B cell (primary cell): ENCODE measurements at regions not wholly inside any gene's neighbourhood (a gene's known extent, or its start where the extent isn't known, plus 50 kb on each side); places are given as distances from the start of the nearest gene placed in this dataset.

Experiments used
- ATAC-seq: fragments of 200-7000 bp; cut with Tn5 transposase; one replicate; pipeline ENCODE4 v1.10.0; 2021; ENCODE audit warnings: low read depth, mild to moderate bottlenecking, moderate number of reproducible peaks, moderate library complexity
- CTCF ChIA-PET: fragments of 350-600 bp; sonication (Branson Sonifier 250); formaldehyde crosslinking; loops from one replicate; lab custom pipeline; 2021; ENCODE audit warnings: antibody characterized with exemption, inconsistent platforms; lab: Charles Lee
- POLR2A ChIA-PET: fragments of 350-600 bp; sonication (Branson Sonifier 250); formaldehyde crosslinking; loops from one replicate; lab custom pipeline; 2021; ENCODE audit warnings: antibody characterized with exemption; lab: Charles Lee
- DNase-seq: peaks from one replicate; pipeline ENCODE4 v3.0.0; 2013
- H2AFZ ChIP-seq: 2 replicates; pipeline ENCODE4 v1.6.1; 2012; ENCODE audit warnings: mild to moderate bottlenecking, low read depth, low read length; ENCODE audit not compliant: insufficient read depth, poor library complexity, severe bottlenecking
- H3K27ac ChIP-seq, 2 donors: 1 replicate in 1 of 2; 2 replicates in 1 of 2; pipeline ENCODE4 v1.5.1; 2012 to 2013; ENCODE audit warnings: low read length in 2 of 2, mild to moderate bottlenecking in 2 of 2, moderate library complexity in 1 of 2
- H3K27me3 ChIP-seq, 4 experiments: fragments of 200-600 bp in 1 of 4; sonication (generic) in 1 of 4; replicated peaks in 1 of 4; 1 replicate in 2 of 4; 2 replicates in 2 of 4; pipeline versions ENCODE4 v1.6.1 to v1.7.0; 2013 to 2016; ENCODE audit warnings: low read length in 3 of 4, mild to moderate bottlenecking in 2 of 4, mixed read lengths in 1 of 4, moderate library complexity in 1 of 4; ENCODE audit not compliant: insufficient read depth in 4 of 4, control insufficient read depth in 3 of 4; ENCODE audit errors: control extremely low read depth in 1 of 4
- H3K36me3 ChIP-seq, 2 experiments: replicated peaks in 1 of 2; 1 replicate in 1 of 2; 2 replicates in 1 of 2; pipeline versions ENCODE4 v1.6.1 to v1.7.1; 2013; ENCODE audit warnings: low read length in 1 of 2; ENCODE audit not compliant: insufficient read depth in 2 of 2, control insufficient read depth in 1 of 2; ENCODE audit errors: control extremely low read depth in 1 of 2, extremely low read depth in 1 of 2
- H3K4me1 ChIP-seq, 2 donors: fragments of 200-600 bp in 1 of 2; sonication (generic) in 1 of 2; 1 replicate in 1 of 2; 2 replicates in 1 of 2; pipeline versions ENCODE4 v1.5.1 to v1.6.1; 2013 to 2017; ENCODE audit warnings: low read length in 2 of 2; ENCODE audit not compliant: control insufficient read depth in 2 of 2, insufficient read depth in 2 of 2
- H3K4me2 ChIP-seq: replicated peaks from 2 replicates; pipeline ENCODE3; 2012; ENCODE audit warnings: mild to moderate bottlenecking, low read depth, low read length; ENCODE audit not compliant: poor library complexity, severe bottlenecking
- H3K4me3 ChIP-seq, 5 experiments: fragments of 200-600 bp in 1 of 5; sonication (generic) in 1 of 5; 1 replicate in 3 of 5; 2 replicates in 2 of 5; pipeline versions ENCODE4 v1.5.1 to v1.7.0; 2011 to 2016; ENCODE audit warnings: low read length in 4 of 5, mild to moderate bottlenecking in 4 of 5, low read depth in 2 of 5, control low read depth in 1 of 5, moderate library complexity in 1 of 5; ENCODE audit not compliant: insufficient read depth in 1 of 5; ENCODE audit errors: control extremely low read depth in 1 of 5, extremely low read depth in 1 of 5
- H3K79me2 ChIP-seq: fragments of 200-600 bp; sonication (generic); one replicate; pipeline ENCODE4 v1.6.0; 2016; ENCODE audit warnings: low read length; ENCODE audit not compliant: control insufficient read depth, insufficient read depth
- H3K9ac ChIP-seq: fragments of 200-600 bp; sonication (generic); 2 replicates; pipeline ENCODE4 v1.6.1; 2017; ENCODE audit warnings: mild to moderate bottlenecking, low read length, moderate library complexity
- H3K9me3 ChIP-seq, 3 donors: one replicate each; pipeline versions ENCODE4 v1.6.1 to v1.7.1; 2013; ENCODE audit warnings: low read length in 2 of 3; ENCODE audit not compliant: control insufficient read depth in 2 of 3, insufficient read depth in 1 of 3; ENCODE audit errors: control extremely low read depth in 1 of 3
- H4K20me1 ChIP-seq: 2 replicates; pipeline ENCODE4 v1.6.0; 2012; ENCODE audit warnings: mild to moderate bottlenecking, low read length; ENCODE audit not compliant: insufficient read depth, control insufficient read depth, poor library complexity, severe bottlenecking
- H3K27ac Mint-ChIP-seq: one replicate; pipeline ENCODE4 v1.8.0; 2021; ENCODE audit warnings: mixed read lengths
- H3K27me3 Mint-ChIP-seq: one replicate; pipeline ENCODE4 v1.8.0; 2021; ENCODE audit warnings: mixed read lengths
- H3K4me1 Mint-ChIP-seq: one replicate; pipeline ENCODE4 v1.8.0; 2021; ENCODE audit warnings: mixed read lengths
- H3K4me3 Mint-ChIP-seq: one replicate; pipeline ENCODE4 v1.8.0; 2021; ENCODE audit warnings: mixed read lengths
- H3K9me3 Mint-ChIP-seq: one replicate; pipeline ENCODE4 v1.8.0; 2022; ENCODE audit warnings: mixed read lengths; ENCODE audit not compliant: insufficient read depth
- CTCF ChIP-seq: fragments of 200-600 bp; IDR thresholded peaks from one replicate; pipeline ENCODE4 v1.8.0; 2022; ENCODE audit warnings: antibody characterized with exemption, mild to moderate bottlenecking
- EZH2 ChIP-seq: IDR thresholded peaks from 2 replicates; pipeline ENCODE4 v1.6.1; 2012; ENCODE audit warnings: borderline replicate concordance, low read depth, mild to moderate bottlenecking, moderate library complexity, low read length; ENCODE audit not compliant: insufficient read depth, poor library complexity, severe bottlenecking
- WGBS: methylation state at CpG from one replicate; pipeline ENCODE4 v1.1.5; 2013; ENCODE audit warnings: missing lambda C conversion rate; ENCODE audit not compliant: insufficient coverage; 5-methylcytosine and 5-hydroxymethylcytosine counted together
- intact Hi-C: fragments of 100-400 bp; cut with micrococcal nuclease; formaldehyde crosslinking; loops from one replicate; pipeline ENCODE4 v1.10.0; 2022

GRCh38 chr13:76713280-76713679 is 172.9 kb downstream of the KCTD12 start:
- Histone ChIP-seq H2AFZ (no peak overlapping the region), H3K36me3 (no peaks in the 10 kb centered on the region), H4K20me1 (no peaks in the 10 kb centered on the region), H3K4me3 (no peak overlapping the region), H3K27me3 (no peaks in the 10 kb centered on the region), H3K79me2 (no peaks in the 10 kb centered on the region), H3K9me3 (no peaks in the 10 kb centered on the region), H3K4me2 (no peak overlapping the region), H3K4me1 (no peaks in the 10 kb centered on the region), H3K27ac (no peak overlapping the region), H3K9ac (no peak overlapping the region)
- ChIA-PET CTCF (no interaction called here), POLR2A (no interaction called here)
- no peaks in the 10 kb centered on the region for H3K4me1 Mint-ChIP-seq
- H3K4me3 Mint-ChIP-seq = no peak overlapping the region
- no peak for ATAC-seq
- DNase-seq = no peak
- no peaks in the 10 kb centered on the region for H3K27me3 Mint-ChIP-seq
- H3K27ac Mint-ChIP-seq = no peak overlapping the region
- H3K9me3 Mint-ChIP-seq = no peaks in the 10 kb centered on the region
- 100% methylated on average over 1 of the region's 1 CpG for WGBS
- intact Hi-C loops = no loop called here
- TF ChIP-seq CTCF (no peak), EZH2 (no peak)

DNA sequence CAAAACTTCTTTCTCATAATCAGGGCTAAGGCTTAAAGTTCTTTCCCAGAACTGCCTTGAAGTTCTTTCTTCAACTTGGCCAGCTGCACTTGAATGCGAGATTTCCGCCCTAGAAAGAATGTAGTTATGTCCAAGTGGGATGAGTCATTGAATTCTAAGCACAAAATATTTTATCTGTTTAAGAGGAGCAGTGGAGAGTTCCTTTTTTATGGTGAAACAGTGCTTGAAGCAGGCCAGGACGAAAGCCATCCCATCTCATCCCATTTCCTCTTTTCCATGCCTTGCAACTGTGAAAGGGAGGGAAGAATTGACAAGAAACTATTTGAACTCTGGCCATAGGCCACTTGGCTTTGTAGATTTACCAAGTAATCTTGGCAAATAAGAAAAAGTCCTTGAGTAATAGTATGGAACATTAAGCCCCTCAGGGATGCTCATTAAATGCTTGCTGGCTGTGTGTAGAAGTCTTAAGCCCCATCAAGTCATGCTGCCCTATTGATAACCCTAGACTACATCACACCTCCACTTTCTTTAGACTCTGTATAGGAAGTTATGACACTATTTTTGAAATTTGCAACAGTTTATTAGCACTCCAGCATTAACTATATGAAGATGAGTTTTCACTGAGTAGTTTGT is 174.5 kb downstream of the KCTD12 start:
- ChIA-PET POLR2A (no interaction called here), CTCF (no interaction called here)
- Histone ChIP-seq H3K27me3 (no peaks in the 10 kb centered on the region), H3K4me2 (no peak overlapping the region), H3K79me2 (no peaks in the 10 kb centered on the region), H3K4me1 (no peaks in the 10 kb centered on the region), H3K9me3 (no peaks in the 10 kb centered on the region), H3K36me3 (no peaks in the 10 kb centered on the region), H3K9ac (no peak overlapping the region), H2AFZ (no peak overlapping the region), H4K20me1 (no peaks in the 10 kb centered on the region), H3K27ac (no peak overlapping the region), H3K4me3 (no peak overlapping the region)
- H3K9me3 Mint-ChIP-seq = no peaks in the 10 kb centered on the region
- H3K4me1 Mint-ChIP-seq = no peaks in the 10 kb centered on the region
- no peak overlapping the region for H3K27ac Mint-ChIP-seq
- no peaks in the 10 kb centered on the region for H3K27me3 Mint-ChIP-seq
- ATAC-seq (no peak), DNase-seq (no peak)
- H3K4me3 Mint-ChIP-seq = no peak overlapping the region
- WGBS = 75% methylated on average over 2 of the region's 3 CpGs
- intact Hi-C loops = no loop called here
- TF ChIP-seq EZH2 = no peak
- no peak for TF ChIP-seq CTCF
